ENCODE measurements at regions not wholly inside any gene's neighbourhood (a gene's known extent, or its start where the extent isn't known, plus 50 kb on each side); places are given as distances from the start of the nearest gene placed in this dataset.

DNA sequence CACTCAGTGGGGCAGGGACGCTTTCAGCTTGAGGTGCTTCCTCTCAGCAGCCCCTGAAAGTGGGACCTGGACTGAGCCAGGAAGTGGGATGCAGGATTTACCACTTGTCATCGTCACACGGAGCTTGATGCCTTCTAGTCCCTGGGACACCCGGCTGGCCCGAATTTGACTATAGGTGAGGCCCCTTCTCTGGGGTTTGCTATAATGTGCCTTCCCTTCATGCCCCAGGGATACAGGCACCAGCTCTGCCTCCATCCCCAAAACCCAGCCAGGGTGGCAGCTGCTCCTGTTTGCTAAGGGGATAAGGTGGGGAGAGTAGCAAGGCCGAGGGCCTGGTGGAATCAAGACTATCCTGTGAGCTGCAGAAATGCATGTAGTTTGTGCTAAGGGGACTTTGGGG is 235.0 kb downstream of the GLRX3 start:
- DNase-seq (ENCODE audit: low read depth) = no peak

DNA sequence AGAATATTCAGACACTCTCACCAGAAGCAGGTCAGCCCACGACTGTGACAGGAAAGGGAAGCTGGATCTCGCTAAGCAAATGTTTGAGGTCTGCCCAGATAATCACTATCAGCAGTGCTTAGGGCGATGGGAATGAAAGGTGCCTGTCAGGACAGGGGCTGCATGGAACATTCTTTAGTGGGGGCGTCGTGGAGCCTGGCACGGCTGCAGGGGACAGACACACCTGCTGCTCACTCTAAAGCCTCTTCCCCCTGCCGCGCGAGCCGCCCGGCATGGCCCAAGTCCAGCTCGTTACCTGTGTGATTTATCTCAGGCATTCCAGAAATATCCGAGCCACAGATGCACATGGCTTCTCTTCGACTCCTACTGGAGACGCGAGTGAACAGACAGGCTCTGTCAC is 235.5 kb downstream of the GLRX3 start:
- no peak for DNase-seq (ENCODE audit: low read depth)

DNA sequence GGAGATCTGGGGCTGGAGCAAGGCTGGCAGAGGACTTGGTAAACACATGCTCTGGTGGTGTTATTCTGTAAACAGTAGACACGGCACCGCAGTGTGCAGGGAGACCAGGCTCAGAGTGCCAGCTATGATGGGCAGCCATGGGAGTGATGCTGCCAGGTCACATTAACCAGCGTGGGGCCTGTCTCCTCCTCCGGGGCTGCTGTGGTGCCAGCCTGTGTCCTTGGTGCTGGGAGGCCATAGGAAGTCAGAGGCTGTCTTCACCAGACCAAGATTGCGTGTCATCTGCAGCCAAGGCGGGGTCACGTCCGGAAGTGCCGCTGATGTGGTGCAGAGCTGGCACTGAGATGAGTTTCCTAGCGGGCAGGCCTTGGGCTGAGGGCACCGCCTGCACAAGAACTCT is 236.0 kb downstream of the GLRX3 start:
- no peak for DNase-seq (ENCODE audit: low read depth)

DNA sequence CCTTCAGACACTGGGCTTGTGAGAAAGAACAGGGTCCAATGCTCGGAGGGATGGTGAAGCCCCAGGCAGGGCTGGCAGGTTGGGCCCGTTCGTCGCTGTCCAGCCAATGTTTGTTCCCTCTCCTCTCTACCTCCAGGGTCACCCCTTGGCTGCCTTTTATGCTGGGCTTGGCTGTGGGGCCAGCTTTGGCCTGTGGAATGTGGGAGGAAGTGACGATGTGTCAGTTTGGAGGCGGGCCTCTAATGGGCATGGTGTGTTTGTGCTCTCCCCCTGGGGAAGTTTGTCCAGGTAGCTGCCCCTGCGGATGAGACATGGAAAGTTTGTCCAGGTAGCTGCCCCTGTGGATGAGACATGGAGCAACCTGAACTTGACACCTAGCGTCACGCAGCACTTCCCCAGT is 236.7 kb downstream of the GLRX3 start:
- DNase-seq (ENCODE audit: low read depth) = no peak

DNA sequence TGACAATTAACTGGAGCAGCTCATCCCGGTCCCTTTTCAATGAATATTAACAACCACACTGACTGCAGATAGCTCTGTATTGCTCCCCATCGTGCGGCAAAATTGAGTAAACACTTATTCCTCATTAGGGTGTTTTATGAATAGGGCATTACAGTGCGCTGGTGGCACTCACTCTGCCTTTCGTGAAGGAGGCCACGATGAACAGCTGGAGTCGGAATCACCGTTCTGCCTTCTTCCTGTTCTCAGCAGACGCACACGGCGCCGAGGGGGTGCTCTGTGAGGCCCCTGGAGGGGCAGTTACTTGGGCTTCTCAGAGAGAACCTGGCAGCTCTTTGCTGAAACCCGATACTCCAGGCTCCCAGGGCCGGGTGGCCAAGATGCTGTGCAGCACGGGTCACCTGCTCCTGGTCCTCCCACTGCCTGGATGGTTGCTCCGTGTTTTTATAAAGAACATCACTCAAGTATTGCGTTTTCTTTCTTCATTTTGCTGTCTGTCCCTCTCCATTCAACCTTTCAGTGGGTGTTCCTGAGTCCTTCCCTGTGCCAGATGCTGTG is 241.9 kb downstream of the GLRX3 start:
- DNase-seq (ENCODE audit: low read depth) = no peak

DNA sequence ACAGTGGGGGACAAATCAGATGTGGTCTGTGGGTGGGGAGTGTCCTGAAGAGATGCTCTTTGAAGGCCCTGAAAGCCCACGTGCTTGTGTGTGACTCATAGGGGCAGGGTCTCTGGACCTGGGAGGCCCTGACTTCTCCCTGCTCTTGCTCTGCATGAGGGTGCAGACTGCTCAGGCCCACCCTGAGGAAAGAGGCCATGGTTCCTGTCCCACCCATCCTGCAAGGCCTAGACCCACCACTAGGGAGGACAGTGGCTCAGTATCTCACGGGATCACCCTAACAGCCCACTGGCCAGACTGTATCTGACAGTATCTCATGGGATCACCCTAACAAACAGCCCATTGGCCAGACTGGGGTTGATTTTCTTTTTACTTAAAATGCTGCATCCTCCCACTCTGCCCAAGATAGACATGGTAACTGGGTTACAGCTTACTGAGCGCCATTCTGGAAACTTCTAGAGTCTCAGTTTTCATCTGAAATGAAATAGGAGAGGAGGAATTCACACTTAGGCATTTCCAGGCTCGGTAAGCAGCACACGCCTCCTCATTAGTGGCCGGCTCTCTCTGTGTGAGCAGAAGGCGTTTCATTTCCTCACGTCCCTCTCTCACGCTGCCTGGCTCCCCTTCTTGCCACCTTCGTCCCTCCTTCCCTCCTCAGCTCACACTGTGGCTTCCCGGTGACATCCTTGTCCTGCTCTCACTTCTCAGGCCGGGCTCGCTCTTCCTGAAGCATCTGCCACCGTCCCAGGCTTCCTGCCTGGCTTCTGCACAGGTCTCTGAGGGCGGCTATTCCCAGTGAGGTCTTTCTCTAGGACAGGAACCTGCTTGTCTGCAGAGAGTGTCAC is 242.6 kb downstream of the GLRX3 start:
- DNase-seq (ENCODE audit: low read depth) = no peak

DNA sequence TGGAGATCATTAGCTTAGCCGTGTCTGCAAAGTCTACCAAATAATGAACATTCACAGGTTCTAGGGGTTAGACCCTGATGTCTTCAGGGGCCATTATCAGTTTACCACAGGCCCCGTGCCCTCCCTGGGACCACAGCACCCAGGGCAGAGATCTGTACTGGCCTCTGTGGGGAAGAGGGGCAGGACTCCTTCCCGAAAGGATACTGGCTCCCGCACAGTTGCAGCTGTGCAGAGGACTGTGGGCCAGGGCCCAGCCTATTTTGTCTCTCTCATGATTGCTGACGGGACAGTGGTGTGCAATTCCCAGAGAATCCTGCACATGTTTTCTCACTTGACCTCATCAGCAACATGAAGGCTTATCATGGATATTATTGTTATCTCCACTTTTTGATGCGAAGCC is 243.9 kb downstream of the GLRX3 start:
- no peak for DNase-seq (ENCODE audit: low read depth)

DNA sequence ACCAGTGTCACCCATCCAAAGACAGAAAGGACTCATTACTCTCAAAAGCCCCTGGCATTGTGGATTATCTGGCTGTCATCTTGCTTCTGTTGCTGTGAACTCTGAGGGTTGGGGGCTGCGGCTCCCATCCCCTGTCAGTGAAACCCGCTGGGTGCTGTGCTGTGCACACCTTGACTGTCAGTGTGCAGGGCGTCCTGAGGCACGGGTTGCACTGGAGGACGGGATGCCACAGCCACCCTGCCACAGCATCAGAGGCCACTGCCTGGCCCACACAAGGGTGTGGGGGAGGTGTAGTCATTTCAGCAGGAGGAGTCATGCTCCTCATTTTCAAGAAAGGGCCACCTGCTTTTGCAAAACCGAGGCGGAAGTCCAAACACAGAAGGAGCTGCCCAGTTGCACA is 245.8 kb downstream of the GLRX3 start:
- DNase-seq (ENCODE audit: low read depth) = no peak

DNA sequence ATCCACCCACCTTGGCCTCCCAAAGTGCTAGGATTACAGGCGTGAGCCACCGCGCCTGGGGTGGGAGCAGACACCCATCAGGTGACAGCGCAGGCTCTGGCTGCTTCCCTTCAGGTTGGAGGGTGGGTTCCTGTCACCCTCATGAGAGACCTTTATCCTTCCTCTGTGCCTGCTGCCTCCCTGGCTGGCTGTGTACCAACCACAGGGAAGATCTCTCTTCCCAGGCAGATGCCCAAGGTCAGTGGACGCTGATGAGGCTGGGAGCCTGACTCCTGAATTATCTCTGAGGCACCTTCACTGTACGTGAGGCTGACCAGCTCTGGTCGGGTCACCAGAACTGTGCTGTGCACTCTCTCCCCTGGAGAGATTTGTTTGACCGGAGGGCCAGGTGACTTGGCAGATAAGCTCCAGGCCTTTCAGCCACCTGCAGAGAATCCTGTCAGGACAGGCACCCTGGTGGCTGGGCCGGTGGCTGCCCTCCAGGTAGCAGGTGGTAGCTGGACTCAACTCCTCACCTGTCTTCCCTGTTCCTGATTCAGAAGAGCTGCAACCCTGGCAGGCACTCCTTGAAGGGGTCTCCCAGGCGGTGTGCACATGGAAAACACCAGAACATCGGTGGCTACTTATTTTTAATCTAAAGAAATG is 251.9 kb downstream of the GLRX3 start:
- no peak for DNase-seq (ENCODE audit: low read depth)

DNA sequence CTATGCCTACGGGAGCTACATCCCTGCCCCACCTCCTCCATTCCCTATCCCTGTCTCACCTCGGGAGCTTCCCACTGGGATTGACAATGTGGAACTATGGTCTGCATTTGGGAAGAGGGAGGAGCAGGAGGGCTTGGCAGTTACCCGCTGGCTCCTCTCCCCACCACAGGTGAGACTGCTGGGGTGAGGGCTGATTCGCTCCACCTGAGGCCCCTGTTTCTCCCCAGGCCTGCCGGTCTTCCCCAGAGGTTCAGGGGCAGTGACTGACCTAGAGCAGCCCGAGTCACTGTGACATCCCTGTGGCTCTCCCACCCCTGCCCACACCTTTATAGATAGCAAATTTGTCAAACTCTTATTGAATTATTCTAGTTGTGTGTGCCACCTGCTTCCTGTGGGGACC is 252.6 kb downstream of the GLRX3 start:
- no peak for DNase-seq (ENCODE audit: low read depth)

DNA sequence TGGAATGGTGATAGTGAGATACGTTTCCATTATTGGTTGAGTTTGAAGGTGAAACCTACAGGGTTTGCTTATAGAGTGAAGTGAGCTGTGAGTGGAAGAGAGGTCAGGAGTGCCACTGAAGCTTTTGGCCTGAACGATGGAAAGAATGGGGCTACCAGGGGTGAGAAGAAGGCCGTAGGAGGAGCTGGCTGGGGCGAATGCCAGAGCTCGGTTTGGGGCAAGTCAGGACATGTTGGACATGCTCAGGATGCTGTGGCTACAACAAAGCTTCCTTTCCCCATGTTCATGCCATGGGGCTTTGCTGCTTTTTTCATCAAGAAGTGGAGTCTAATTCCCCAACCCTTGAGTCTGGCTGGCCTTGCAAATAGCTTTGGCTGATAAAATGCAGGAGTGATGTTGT is 253.7 kb downstream of the GLRX3 start:
- DNase-seq (ENCODE audit: low read depth) = no peak

DNA sequence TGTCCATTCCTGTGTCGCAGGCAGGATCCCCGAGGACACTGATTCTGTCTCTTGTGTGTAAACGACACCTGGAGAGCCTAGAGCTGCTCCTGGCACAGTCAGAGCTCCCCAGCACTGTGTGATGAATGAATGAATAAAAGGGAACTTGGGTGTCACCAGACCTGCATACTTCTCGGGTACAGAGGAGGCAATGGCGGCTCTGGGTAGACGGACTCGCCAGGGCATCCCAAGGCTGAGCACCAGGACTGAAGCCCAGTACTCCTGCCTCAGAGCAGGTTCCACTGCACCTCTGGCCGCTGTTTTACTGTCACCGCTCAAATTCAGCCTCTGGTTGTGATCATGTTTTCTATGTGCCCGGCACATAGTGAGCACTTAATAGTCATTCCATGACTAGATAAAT is 255.8 kb downstream of the GLRX3 start:
- DNase-seq (ENCODE audit: low read depth) = no peak

DNA sequence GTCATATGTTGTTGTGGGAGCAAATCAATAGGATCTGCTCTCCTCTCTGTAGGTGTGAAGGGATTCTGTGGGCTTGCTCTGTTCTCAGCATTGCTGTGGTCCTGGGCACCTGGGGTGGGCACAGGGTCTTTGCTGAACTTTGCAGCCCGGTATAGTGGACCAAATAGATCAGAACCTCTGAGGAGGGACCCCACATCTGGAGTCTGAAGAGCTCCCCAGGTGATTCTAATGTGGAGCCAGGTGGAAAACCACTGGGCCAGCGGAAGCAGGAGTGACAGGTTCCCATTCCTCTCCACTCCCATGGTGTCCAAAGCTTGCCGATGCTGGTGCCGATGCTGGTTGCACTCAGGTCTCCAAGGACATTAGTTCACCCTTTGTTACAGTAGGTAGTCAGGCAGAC is 257.2 kb downstream of the GLRX3 start:
- no peak for DNase-seq (ENCODE audit: low read depth)

DNA sequence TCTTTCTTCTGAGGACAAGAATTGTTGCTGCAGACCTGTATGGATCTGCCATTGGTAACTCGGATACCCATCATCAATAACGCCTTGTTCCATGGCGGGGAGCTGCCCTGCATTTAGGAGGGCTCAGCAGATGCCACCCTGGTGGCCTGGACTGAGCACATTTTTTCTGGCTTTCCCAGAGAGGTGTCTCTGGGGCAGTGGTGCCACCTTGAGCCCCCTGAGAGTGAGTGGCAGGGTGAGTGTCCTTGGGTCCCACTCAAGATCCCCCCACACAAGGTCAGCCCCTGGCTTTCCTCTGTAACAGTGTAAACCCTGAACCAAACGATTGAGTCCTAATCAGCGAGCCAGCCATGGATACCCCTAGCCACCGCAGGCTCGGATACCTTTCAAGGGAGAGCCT is 258.6 kb downstream of the GLRX3 start:
- no peak for DNase-seq (ENCODE audit: low read depth)

DNA sequence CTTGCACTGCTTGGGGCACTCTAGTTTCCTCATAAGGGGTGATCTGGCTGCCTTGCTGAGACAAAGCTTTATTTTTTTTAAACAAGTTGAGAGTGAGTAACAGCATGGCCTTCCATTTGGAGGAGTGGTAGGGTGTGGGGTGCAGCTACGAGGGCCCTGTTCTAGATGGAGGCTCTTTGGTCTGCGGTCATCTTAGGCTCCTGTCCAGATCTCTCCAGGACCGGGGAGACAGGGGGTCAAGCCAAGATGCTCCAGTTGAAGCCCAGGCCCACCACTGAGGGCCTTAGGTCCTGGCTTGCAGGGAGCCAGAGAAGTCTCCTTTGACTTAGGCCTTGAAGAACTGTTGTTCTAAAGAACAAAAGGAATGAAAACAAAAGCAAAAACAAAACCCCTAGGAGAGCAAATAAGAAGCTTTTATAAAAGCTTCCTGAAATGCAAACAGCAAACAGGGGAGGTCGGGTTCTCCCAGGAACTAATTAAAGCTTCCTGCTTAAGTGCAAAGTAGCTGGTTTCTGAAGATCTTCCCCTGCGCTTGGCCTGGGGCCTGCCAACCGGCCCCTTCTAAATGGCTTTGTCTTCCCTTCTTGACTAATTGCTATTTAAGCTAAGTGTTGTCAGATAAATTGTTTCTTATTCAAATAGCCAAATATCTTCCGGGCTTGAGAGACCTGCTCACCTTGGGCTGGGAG is 259.2 kb downstream of the GLRX3 start:
- DNase-seq (ENCODE audit: low read depth) = no peak

DNA sequence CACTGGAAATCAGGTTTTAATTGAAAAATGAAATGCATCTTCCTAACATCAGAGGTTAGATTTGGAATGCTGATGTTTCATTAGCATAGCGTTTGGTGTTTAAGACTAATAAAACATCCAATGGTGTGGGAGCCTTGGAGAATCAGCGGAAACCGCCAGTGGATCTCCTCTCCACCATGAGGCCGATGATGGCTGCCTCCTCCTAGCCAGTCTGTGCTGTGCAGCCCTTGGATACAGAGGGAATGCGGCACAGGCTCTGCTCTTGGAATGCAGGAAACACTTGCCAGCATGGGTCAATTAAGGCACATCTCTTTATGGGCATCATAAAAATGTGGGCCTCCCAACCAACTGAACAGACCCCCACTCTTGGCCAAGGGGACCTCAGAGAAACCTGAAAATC is 259.9 kb downstream of the GLRX3 start:
- DNase-seq (ENCODE audit: low read depth) = no peak

DNA sequence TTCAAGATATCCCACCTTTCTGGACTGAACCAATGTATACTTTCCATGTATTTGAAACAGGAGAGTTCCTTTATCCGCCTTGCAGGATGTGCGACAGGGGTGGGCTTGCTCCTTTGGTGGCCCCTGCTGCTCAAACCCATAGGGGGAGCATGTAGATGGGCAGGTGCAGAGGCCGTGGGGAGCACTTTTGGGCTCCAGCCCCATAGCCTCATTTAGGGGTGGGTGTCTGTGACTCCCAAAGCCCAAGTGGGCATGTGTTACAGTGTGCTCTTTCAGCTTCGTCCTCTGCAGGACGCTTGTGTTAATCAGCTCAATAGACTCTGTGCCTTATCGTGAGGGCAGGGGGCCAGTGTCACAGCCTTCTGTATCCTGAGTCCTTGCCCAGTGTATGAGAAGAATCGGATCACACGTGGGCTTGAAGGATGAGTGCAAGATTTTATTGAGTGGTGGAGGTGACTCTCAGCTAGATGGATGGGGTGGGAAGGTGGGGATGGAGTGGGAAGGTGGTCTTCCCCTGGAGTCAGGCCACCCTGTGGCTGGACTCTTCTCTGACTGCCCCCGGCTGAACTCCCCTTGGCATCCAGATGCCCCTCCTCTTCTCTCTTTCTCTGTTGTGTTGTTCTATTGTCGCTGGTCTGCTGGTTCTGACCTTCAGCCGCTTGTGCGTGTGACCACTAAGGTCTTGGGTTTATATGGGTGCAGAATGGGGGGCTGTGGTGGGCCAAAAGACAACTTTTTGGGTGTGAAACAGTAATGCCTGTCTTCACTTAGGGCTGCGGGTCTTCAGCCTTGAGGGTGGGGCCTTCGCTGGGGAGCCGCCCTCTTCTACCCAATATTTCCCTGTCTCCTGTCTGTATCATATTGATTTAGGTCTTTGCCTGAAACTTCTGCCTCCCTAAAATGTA is 262.2 kb downstream of the GLRX3 start:
- DNase-seq (ENCODE audit: low read depth) = no peak

DNA sequence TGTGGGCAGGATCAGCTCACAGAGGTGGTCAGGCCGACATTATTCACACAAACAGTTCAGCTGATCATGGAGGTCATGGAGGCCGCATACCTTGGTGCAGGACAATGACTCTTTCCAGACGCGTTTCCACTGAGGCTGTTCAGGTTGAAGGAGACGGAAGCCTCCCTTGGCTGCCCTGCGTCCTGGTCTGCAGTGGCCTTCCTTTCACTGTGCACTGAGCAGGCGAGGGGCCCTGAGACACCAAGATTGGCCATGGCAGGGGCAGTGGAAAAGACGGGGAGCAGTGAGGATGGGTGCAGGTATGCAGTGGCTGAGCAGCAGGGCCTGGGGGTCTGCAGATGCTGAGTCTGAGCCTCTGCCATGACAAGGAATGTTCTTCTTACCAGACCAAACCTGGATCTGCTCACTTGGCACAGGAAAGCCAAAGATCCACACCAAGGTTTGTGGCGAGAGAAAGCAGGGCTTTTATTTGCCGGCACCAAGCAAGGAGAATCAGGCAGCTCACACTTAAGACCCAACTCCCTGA is 263.3 kb downstream of the GLRX3 start:
- no peak for DNase-seq (ENCODE audit: low read depth)

DNA sequence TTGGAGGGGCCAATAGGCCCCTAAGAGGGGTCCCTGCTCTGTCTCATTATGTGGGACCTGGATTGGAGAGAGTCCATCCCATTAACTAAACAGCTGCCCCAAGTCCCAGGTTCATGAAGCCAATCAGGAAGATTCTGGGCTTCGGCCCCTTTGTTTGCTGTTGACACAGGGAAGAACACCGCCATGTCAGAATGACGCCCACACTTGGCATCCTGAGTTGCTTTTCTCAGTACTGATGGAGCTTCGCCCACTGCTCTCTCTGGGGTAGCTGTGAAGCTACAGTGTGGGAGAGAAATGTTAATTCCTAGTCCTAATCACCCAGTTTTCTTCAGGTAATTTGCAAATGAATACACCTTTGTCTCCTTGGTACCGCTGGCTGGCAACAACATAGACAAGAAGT is 264.7 kb downstream of the GLRX3 start:
- no peak for DNase-seq (ENCODE audit: low read depth)

DNA sequence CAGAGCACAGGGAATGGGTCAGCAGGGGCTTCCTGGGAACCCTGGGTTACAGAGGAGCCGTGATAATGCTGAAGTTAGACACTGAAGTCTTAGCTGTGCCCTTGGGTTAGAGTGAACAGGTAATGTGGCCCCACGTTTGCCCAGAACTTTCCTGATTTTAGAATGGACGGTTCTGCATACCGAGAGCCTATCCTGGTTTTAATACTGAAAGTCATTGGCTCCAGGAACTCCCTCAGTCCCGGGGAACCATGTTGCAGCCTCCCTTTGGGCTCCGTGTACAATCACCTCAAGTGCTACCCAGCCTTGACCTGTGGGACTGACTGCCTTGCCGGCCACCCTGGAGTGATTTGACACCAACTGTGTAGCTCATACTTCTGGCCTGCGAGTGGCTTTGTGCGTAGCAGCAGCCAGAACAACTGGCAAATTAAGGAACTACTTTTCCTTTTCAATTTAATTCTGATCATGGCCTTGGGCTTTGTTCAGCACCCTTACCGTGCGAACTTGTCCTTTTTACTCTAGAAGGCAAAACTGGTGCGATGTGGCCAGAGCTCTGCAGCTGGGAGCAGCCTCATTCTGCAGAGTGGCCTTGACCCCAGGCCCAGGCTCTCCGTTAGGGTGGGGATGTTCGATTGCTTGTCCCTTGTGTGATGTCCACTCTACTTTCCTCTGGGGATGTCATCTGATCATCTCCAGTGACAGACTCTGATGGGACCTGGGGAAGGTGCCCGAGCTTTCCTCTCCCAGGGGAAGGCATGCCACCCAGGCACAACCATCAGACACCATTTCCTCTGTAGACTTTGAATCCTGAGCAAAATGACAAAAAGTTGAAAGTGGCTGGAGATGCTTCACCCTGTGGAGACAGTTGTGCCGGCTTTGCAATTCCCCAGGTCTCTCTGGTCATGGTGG is 265.9 kb downstream of the GLRX3 start:
- DNase-seq (ENCODE audit: low read depth) = no peak
